ENCODE measurements at regions not wholly inside any gene's neighbourhood (a gene's known extent, or its start where the extent isn't known, plus 50 kb on each side); places are given as distances from the start of the nearest gene placed in this dataset.

- TF ChIP-seq, protein P1, sequence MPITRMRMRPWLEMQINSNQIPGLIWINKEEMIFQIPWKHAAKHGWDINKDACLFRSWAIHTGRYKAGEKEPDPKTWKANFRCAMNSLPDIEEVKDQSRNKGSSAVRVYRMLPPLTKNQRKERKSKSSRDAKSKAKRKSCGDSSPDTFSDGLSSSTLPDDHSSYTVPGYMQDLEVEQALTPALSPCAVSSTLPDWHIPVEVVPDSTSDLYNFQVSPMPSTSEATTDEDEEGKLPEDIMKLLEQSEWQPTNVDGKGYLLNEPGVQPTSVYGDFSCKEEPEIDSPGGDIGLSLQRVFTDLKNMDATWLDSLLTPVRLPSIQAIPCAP (CRISPR knock-in tag; IDR thresholded peaks at IDR 0.05): no peak
- TF ChIP-seq, protein P2, sequence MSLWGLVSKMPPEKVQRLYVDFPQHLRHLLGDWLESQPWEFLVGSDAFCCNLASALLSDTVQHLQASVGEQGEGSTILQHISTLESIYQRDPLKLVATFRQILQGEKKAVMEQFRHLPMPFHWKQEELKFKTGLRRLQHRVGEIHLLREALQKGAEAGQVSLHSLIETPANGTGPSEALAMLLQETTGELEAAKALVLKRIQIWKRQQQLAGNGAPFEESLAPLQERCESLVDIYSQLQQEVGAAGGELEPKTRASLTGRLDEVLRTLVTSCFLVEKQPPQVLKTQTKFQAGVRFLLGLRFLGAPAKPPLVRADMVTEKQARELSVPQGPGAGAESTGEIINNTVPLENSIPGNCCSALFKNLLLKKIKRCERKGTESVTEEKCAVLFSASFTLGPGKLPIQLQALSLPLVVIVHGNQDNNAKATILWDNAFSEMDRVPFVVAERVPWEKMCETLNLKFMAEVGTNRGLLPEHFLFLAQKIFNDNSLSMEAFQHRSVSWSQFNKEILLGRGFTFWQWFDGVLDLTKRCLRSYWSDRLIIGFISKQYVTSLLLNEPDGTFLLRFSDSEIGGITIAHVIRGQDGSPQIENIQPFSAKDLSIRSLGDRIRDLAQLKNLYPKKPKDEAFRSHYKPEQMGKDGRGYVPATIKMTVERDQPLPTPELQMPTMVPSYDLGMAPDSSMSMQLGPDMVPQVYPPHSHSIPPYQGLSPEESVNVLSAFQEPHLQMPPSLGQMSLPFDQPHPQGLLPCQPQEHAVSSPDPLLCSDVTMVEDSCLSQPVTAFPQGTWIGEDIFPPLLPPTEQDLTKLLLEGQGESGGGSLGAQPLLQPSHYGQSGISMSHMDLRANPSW (CRISPR knock-in tag; conservative IDR thresholded peaks at IDR 0.05; ENCODE audit: low read depth): no peak
- TF ChIP-seq, protein P3, sequence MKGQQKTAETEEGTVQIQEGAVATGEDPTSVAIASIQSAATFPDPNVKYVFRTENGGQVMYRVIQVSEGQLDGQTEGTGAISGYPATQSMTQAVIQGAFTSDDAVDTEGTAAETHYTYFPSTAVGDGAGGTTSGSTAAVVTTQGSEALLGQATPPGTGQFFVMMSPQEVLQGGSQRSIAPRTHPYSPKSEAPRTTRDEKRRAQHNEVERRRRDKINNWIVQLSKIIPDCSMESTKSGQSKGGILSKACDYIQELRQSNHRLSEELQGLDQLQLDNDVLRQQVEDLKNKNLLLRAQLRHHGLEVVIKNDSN (CRISPR knock-in tag; IDR thresholded peaks at IDR 0.05): no peak
- TF ChIP-seq NR3C1 (CRISPR knock-in tag; conservative IDR thresholded peaks at IDR 0.05; ENCODE audit: low read depth) (no peak), ZNF219 (CRISPR knock-in tag; IDR thresholded peaks at IDR 0.05; ENCODE audit: borderline replicate concordance) (no peak), ETV6 (CRISPR knock-in tag; IDR thresholded peaks at IDR 0.05) (no peak), ZNF671 (CRISPR knock-in tag; IDR thresholded peaks at IDR 0.05) (no peak)
These were observed 58.4 kb upstream of the FGF13 start (continued) for GRCh38 chrX:138769918-138770317.

DNA sequence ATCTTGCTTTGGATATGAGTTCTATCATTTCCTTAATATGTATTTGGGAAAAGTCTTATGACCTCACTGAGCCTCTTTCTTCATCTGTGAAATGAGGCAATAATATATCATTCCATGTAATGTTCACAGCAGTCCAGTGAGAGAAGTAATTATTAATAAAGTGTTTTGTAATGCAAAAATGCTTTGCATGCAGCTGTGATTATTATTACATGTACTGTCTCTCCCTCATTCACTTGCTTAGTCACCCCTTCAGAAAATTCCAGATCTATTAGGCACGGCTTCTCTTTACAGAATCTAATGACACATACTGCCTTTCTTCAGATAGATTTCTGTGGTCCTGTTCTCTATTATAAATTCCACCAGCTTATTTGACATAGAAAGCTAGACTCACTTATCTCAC lies 53.5 kb upstream of the FGF13 start:
- no peaks in the 10 kb centered on the region for H3K9me3 Mint-ChIP-seq
- CTCF ChIA-PET: no interaction called here
- no peaks in the 10 kb centered on the region for H3K36me3 Mint-ChIP-seq

DNA sequence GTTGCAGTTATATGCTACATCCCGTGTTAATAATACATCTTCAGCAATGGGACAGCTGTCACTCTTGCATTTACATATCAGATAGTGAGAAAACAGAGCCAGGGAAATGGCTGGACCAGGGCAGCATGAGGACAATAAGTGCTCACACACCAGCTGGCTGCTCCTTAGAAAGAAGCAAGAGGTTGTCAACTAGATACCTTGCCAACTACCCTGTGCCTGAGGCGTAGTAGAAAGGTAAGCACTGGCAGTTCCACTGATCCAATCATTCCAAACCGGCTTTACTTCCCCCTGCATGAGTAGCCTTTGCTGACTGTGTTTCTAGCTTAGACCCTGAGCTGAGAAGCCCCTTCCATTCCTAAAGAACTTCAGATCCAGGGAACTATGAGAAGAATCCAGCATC lies 52.2 kb upstream of the FGF13 start:
- ChIA-PET POLR2A (no interaction called here), CTCF (no interaction called here)
- Mint-ChIP-seq H3K27me3 (ENCODE audit: low read depth) (no peaks in the 10 kb centered on the region), H3K27ac (no peak overlapping the region), H3K9me3 (no peaks in the 10 kb centered on the region), H3K4me1 (no peaks in the 10 kb centered on the region), H3K36me3 (no peaks in the 10 kb centered on the region), H3K4me3 (no peak overlapping the region)
- DNase-seq (ENCODE audit: low spot score) (no peak), ATAC-seq (no peak)
- no peak for TF ChIP-seq SMAD4 (CRISPR knock-in tag; IDR thresholded peaks at IDR 0.05)
- TF ChIP-seq, protein P4, sequence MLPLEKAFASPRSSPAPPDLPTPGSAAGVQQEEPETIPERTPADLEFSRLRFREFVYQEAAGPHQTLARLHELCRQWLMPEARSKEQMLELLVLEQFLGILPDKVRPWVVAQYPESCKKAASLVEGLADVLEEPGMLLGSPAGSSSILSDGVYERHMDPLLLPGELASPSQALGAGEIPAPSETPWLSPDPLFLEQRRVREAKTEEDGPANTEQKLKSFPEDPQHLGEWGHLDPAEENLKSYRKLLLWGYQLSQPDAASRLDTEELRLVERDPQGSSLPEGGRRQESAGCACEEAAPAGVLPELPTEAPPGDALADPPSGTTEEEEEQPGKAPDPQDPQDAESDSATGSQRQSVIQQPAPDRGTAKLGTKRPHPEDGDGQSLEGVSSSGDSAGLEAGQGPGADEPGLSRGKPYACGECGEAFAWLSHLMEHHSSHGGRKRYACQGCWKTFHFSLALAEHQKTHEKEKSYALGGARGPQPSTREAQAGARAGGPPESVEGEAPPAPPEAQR (CRISPR knock-in tag; IDR thresholded peaks at IDR 0.05): no peak
- TF ChIP-seq CDX4 (CRISPR knock-in tag; IDR thresholded peaks at IDR 0.05; ENCODE audit: borderline replicate concordance): no peak
- TF ChIP-seq ZNF317 (CRISPR knock-in tag; IDR thresholded peaks at IDR 0.05; ENCODE audit: borderline replicate concordance, low read depth): no peak
- TF ChIP-seq, protein P1 (CRISPR knock-in tag; IDR thresholded peaks at IDR 0.05): no peak
- TF ChIP-seq, protein P5, sequence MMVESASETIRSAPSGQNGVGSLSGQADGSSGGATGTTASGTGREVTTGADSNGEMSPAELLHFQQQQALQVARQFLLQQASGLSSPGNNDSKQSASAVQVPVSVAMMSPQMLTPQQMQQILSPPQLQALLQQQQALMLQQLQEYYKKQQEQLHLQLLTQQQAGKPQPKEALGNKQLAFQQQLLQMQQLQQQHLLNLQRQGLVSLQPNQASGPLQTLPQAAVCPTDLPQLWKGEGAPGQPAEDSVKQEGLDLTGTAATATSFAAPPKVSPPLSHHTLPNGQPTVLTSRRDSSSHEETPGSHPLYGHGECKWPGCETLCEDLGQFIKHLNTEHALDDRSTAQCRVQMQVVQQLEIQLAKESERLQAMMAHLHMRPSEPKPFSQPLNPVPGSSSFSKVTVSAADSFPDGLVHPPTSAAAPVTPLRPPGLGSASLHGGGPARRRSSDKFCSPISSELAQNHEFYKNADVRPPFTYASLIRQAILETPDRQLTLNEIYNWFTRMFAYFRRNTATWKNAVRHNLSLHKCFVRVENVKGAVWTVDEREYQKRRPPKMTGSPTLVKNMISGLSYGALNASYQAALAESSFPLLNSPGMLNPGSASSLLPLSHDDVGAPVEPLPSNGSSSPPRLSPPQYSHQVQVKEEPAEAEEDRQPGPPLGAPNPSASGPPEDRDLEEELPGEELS (CRISPR knock-in tag; IDR thresholded peaks at IDR 0.05): no peak
- no peak for TF ChIP-seq TCF7 (CRISPR knock-in tag; IDR thresholded peaks at IDR 0.05; ENCODE audit: low read depth)
- TF ChIP-seq JAZF1 (CRISPR knock-in tag; IDR thresholded peaks at IDR 0.05): no peak
- no peak for TF ChIP-seq GRHL2 (CRISPR knock-in tag; IDR thresholded peaks at IDR 0.05; ENCODE audit: insufficient replicate concordance, severe bottlenecking)
- TF ChIP-seq ZNF219 (CRISPR knock-in tag; IDR thresholded peaks at IDR 0.05; ENCODE audit: borderline replicate concordance): no peak

More for the DNA sequence above, 53.5 kb upstream of the FGF13 start:
- H3K4me1 Mint-ChIP-seq: no peaks in the 10 kb centered on the region
- no peak overlapping the region for H3K4me3 Mint-ChIP-seq
- H3K27me3 Mint-ChIP-seq (ENCODE audit: low read depth): no peaks in the 10 kb centered on the region
- ATAC-seq (no peak), DNase-seq (ENCODE audit: low spot score) (no peak)
- H3K27ac Mint-ChIP-seq: no peak overlapping the region
- no peak for TF ChIP-seq GRHL2 (CRISPR knock-in tag; IDR thresholded peaks at IDR 0.05; ENCODE audit: insufficient replicate concordance, severe bottlenecking)
- TF ChIP-seq, protein P6, sequence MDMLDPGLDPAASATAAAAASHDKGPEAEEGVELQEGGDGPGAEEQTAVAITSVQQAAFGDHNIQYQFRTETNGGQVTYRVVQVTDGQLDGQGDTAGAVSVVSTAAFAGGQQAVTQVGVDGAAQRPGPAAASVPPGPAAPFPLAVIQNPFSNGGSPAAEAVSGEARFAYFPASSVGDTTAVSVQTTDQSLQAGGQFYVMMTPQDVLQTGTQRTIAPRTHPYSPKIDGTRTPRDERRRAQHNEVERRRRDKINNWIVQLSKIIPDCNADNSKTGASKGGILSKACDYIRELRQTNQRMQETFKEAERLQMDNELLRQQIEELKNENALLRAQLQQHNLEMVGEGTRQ (CRISPR knock-in tag; IDR thresholded peaks at IDR 0.05): no peak
- TF ChIP-seq, protein P3 (CRISPR knock-in tag; IDR thresholded peaks at IDR 0.05): no peak
- POLR2A ChIA-PET: no interaction called here

Measured in WTC11 (cell line).